Activated naive CD4-positive, alpha-beta T cell treated with anti-CD3 and anti-CD28 coated beads, Interleukin-2, amount 10 ng/mL, durations not matched to agents 7 days and 5 days (primary cell): ENCODE measurements at regions not wholly inside any gene's neighbourhood (a gene's known extent, or its start where the extent isn't known, plus 50 kb on each side); places are given as distances from the start of the nearest gene placed in this dataset.

Experiments used
- CTCF ChIA-PET: fragments of 350-600 bp; sonication (Branson Sonifier 250); formaldehyde crosslinking; loops from one replicate; lab custom pipeline; 2021; ENCODE audit warnings: antibody characterized with exemption; lab: Charles Lee
- DNase-seq: peaks from one replicate; pipeline ENCODE4 v3.0.0-alpha.2; 2020
- H3K27ac Mint-ChIP-seq: one replicate; pipeline ENCODE4 v1.8.0; 2021; ENCODE audit warnings: mild to moderate bottlenecking, moderate library complexity, mixed read lengths
- H3K27me3 Mint-ChIP-seq: one replicate; pipeline ENCODE4 v1.8.0; 2021; ENCODE audit warnings: mild to moderate bottlenecking, mixed read lengths
- H3K36me3 Mint-ChIP-seq: one replicate; pipeline ENCODE4 v1.8.0; 2021; ENCODE audit warnings: mixed read lengths
- H3K4me1 Mint-ChIP-seq: one replicate; pipeline ENCODE4 v1.8.0; 2021; ENCODE audit warnings: mixed read lengths
- H3K4me3 Mint-ChIP-seq: one replicate; pipeline ENCODE4 v1.8.0; 2021; ENCODE audit warnings: mild to moderate bottlenecking, moderate library complexity, mixed read lengths
- H3K9me3 Mint-ChIP-seq: one replicate; pipeline ENCODE4 v1.8.0; 2021; ENCODE audit warnings: mixed read lengths

DNA sequence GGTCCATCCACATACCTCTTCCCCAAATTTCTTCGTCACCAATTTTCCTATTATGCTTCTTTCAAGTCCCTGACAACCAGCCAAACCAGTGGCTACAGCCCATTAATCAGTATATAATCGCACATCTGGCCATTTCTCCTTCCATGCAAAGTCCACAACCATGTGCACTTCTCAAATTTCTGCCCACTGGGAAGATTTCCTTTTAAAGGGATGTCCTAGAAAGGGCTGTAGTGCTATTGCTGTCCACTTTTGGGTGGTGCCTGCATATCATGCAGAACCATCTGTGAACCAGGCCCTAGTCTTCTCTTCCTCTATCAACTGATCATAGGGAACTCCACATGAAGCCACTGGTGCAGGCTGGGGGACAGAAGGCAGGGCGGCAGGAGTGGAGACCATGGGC lies 55.2 kb upstream of the MID1IP1 start:
- Mint-ChIP-seq H3K36me3 (no peaks in the 10 kb centered on the region), H3K4me1 (no peaks in the 10 kb centered on the region), H3K9me3 (no peaks in the 10 kb centered on the region), H3K27ac (no peak overlapping the region), H3K27me3 (peaks cover 5% of the 10 kb centered on the region), H3K4me3 (no peak overlapping the region)
- CTCF ChIA-PET: no interaction called here
- no peak for DNase-seq

DNA sequence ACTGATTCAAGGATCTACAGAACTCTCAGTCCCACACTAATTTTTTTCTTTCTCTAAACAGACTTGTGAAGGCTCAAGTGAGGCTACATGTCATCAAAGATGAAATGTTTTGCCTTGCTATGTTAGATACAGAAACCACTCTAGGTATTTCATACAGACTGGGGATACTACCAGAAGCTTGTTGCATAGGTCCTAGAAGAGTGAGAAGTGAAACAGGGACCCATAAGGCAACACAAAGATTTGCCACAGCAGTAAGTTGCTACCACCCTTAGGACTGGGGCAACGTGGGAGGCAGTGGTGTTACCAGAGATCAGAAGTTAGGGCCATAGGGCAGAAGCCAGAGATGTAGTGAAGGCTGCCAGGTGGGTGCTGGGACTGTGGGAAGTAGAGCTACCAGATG lies 50.7 kb upstream of the MID1IP1 start:
- Mint-ChIP-seq H3K4me1 (no peaks in the 10 kb centered on the region), H3K9me3 (no peaks in the 10 kb centered on the region), H3K27ac (no peak overlapping the region), H3K4me3 (no peak overlapping the region), H3K36me3 (no peaks in the 10 kb centered on the region), H3K27me3 (no peaks in the 10 kb centered on the region)
- DNase-seq: no peak
- CTCF ChIA-PET: interaction anchor here (0.8 kb wide), 1 partner anchor 399 kb away, joined by 4 read pairs; no protein-coding TSS in a partner anchor
